Lower lobe of right lung (tissue), 2 donors: ENCODE measurements at regions not wholly inside any gene's neighbourhood (a gene's known extent, or its start where the extent isn't known, plus 50 kb on each side); places are given as distances from the start of the nearest gene placed in this dataset.
"Not testable (repeated sequence)": the region's sequence is repeated elsewhere in the genome, so short reads cannot be mapped to it uniquely, and the experiment has no call there.

Source experiments
- ATAC-seq, 2 donors: fragments of 200-7000 bp; cut with Tn5 transposase; one replicate each; pipeline ENCODE4 v1.9.1; 2020 to 2022; ENCODE audit warnings: mild to moderate bottlenecking in 2 of 2, moderate library complexity in 2 of 2
- DNase-seq: peaks from one replicate; pipeline ENCODE4 v3.0.0-alpha.2; 2020
- H3K27ac ChIP-seq: fragments of 200-600 bp; one replicate; pipeline ENCODE4 v1.8.0; 2022
- H3K27me3 ChIP-seq: fragments of 200-600 bp; one replicate; pipeline ENCODE4 v1.8.0; 2022; ENCODE audit warnings: low read depth
- H3K36me3 ChIP-seq: fragments of 200-600 bp; one replicate; pipeline ENCODE4 v1.8.0; 2022; ENCODE audit warnings: mild to moderate bottlenecking
- H3K4me1 ChIP-seq: fragments of 200-600 bp; one replicate; pipeline ENCODE4 v1.8.0; 2022
- H3K4me3 ChIP-seq: fragments of 200-600 bp; one replicate; pipeline ENCODE4 v1.8.0; 2022; ENCODE audit warnings: mild to moderate bottlenecking
- H3K9me3 ChIP-seq: fragments of 200-600 bp; one replicate; pipeline ENCODE4 v1.8.0; 2022
- CTCF ChIP-seq: fragments of 200-600 bp; IDR thresholded peaks from one replicate; pipeline ENCODE4 v1.8.0; 2022; ENCODE audit warnings: antibody characterized with exemption, mild to moderate bottlenecking
- intact Hi-C: fragments of 100-400 bp; cut with DNase I; formaldehyde crosslinking; loops from one replicate; pipeline ENCODE4 v1.11.0; 2022
- donor health status: DM: no; HTN: yes; CAD: no; lungs with severe emphysema.

DNA sequence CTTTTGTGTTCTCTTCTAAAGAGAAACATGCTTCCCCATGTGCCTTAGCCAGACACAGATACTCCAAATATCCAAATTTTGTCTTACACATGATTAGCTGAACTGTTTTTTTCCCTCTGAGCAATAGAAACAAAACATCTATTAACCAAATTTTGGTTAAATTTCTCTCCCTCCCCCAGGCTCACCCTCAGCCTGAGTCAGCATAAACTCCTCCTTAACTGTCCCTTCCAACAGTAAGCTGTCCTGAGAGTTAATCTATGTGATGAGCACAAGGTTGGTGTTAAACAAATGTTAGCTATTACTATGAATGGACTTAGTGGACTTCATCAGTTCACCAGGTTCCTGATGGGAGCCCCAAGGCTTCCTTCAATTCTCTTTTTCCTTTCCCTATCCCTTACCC, 108.5 kb downstream of the RSL24D1 start:
- no peaks in the 10 kb centered on the region for H3K36me3 ChIP-seq
- no peaks in the 10 kb centered on the region for H3K9me3 ChIP-seq
- no peak overlapping the region for H3K27ac ChIP-seq
- H3K4me1 ChIP-seq: no peaks in the 10 kb centered on the region
- intact Hi-C loops: no loop called here
- ATAC-seq (no peak), DNase-seq (no peak)
- no peak for TF ChIP-seq CTCF
- H3K27me3 ChIP-seq: no peaks in the 10 kb centered on the region
- H3K4me3 ChIP-seq: no peak overlapping the region

GRCh38 chr15:55084673-55085072, 112.1 kb downstream of the RSL24D1 start:
- Histone ChIP-seq H3K4me1 (no peaks in the 10 kb centered on the region), H3K36me3 (no peaks in the 10 kb centered on the region), H3K27ac (no peak overlapping the region), H3K27me3 (no peaks in the 10 kb centered on the region), H3K4me3 (no peak overlapping the region), H3K9me3 (no peaks in the 10 kb centered on the region)
- ATAC-seq: no peak
- no peak for TF ChIP-seq CTCF
- no peak for DNase-seq
- intact Hi-C loops: no loop called here

DNA sequence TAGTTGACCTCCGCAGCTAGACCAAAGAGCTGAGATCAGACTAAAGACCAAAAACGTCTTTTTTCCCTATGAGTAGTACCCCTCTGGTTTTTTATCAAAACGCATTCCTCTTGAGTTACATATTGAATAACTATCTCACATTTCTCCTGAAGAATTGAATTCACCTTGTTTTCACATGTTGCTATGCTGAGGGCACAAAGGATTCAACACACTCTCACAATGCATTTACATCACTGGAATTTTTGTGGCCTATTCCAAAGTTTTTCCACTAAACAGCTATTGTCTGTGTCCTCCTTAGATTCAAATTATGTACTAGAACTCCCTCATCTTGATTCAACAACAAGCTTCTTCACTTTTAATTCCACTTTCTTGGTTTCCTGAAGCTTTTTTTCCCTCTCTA, 112.5 kb downstream of the RSL24D1 start:
- Histone ChIP-seq H3K36me3 (no peaks in the 10 kb centered on the region), H3K4me1 (no peaks in the 10 kb centered on the region), H3K9me3 (no peaks in the 10 kb centered on the region), H3K27ac (no peak overlapping the region), H3K27me3 (no peaks in the 10 kb centered on the region), H3K4me3 (no peak overlapping the region)
- intact Hi-C loops: no loop called here
- no peak for DNase-seq
- TF ChIP-seq CTCF: no peak
- no peak for ATAC-seq

DNA sequence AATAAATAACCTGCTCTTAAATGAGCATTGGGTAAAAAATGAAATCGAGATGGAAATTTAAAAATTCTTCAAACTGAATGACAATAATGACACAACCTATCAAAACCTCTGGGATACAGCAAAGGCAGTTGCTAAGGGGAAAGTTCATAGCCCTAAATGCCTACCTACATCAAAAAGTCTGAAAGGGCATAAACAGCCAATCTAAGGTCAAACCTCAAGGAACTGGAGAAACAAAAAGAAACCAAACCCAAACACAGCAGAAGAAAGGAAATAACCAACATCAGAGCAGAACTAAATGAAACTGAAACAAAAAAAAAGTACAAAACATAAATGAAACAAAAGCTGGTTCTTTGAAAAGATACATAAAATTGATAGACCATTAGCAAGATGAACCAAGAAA, 119.7 kb downstream of the RSL24D1 start:
- H3K4me3 ChIP-seq, H3K27ac ChIP-seq, H3K9me3 ChIP-seq, H3K4me1 ChIP-seq, ATAC-seq, H3K27me3 ChIP-seq, H3K36me3 ChIP-seq, DNase-seq, intact Hi-C loops: not testable (repeated sequence)

GRCh38 chr15:55074431-55074830, 122.3 kb downstream of the RSL24D1 start:
- H3K27ac ChIP-seq: no peak overlapping the region
- no peaks in the 10 kb centered on the region for H3K36me3 ChIP-seq
- no peak for ATAC-seq
- H3K9me3 ChIP-seq: no peaks in the 10 kb centered on the region
- H3K4me1 ChIP-seq: no peaks in the 10 kb centered on the region
- no peak for TF ChIP-seq CTCF
- intact Hi-C loops: no loop called here
- no peak for DNase-seq
- H3K4me3 ChIP-seq: no peak overlapping the region
- H3K27me3 ChIP-seq: no peaks in the 10 kb centered on the region

GRCh38 chr15:55063970-55064369, 132.8 kb downstream of the RSL24D1 start:
- H3K27me3 ChIP-seq, H3K4me1 ChIP-seq, H3K27ac ChIP-seq, intact Hi-C loops, H3K4me3 ChIP-seq, H3K36me3 ChIP-seq, H3K9me3 ChIP-seq, ATAC-seq, DNase-seq: not testable (repeated sequence)

GRCh38 chr15:55060836-55061235, 135.9 kb downstream of the RSL24D1 start:
- no peaks in the 10 kb centered on the region for H3K9me3 ChIP-seq

More at GRCh38 chr15:55060836-55061235, 135.9 kb downstream of the RSL24D1 start:
- Histone ChIP-seq H3K27ac (no peak overlapping the region), H3K36me3 (no peaks in the 10 kb centered on the region), H3K4me1 (no peaks in the 10 kb centered on the region), H3K27me3 (no peaks in the 10 kb centered on the region), H3K4me3 (no peak overlapping the region)
- intact Hi-C loops: no loop called here
- no peak for DNase-seq
- TF ChIP-seq CTCF: no peak
- ATAC-seq: no peak
